Trophoblast cell (in vitro differentiated cells and primary cell): ENCODE measurements at regions not wholly inside any gene's neighbourhood (a gene's known extent, or its start where the extent isn't known, plus 50 kb on each side); places are given as distances from the start of the nearest gene placed in this dataset.

ENCODE experiments used
- DNase-seq, 2 donors: peaks; one replicate each; pipeline ENCODE4 v3.0.0-alpha.2; 2016
- H2AFZ ChIP-seq: 2 replicates; pipeline ENCODE4 v1.6.1; 2013; ENCODE audit warnings: low read length, moderate library complexity, mild to moderate bottlenecking; ENCODE audit not compliant: insufficient read depth, poor library complexity
- H2AK5ac ChIP-seq: 2 replicates; pipeline ENCODE4 v1.6.1; 2013; ENCODE audit warnings: mild to moderate bottlenecking, low read length
- H2BK120ac ChIP-seq: 2 replicates; pipeline ENCODE4 v1.6.1; 2013; ENCODE audit warnings: low read length, mild to moderate bottlenecking, moderate library complexity; ENCODE audit not compliant: insufficient read depth, poor library complexity
- H2BK12ac ChIP-seq: 2 replicates; pipeline ENCODE4 v1.6.1; 2013; ENCODE audit warnings: mild to moderate bottlenecking, low read length, moderate library complexity
- H2BK5ac ChIP-seq: 2 replicates; pipeline ENCODE4 v1.6.1; 2013; ENCODE audit warnings: low read length, low read depth, moderate library complexity, mild to moderate bottlenecking; ENCODE audit not compliant: poor library complexity
- H3K14ac ChIP-seq: 2 replicates; pipeline ENCODE4 v1.6.1; 2013; ENCODE audit warnings: mild to moderate bottlenecking, low read length
- H3K18ac ChIP-seq: 2 replicates; pipeline ENCODE4 v1.6.1; 2013; ENCODE audit warnings: mild to moderate bottlenecking, low read length
- H3K23ac ChIP-seq: 2 replicates; pipeline ENCODE4 v1.6.1; 2013; ENCODE audit warnings: low read length
- H3K27ac ChIP-seq: 2 replicates; pipeline ENCODE4 v1.5.1; 2013; ENCODE audit warnings: low read depth, mild to moderate bottlenecking, inconsistent platforms, low read length, moderate library complexity
- H3K27me3 ChIP-seq: 2 replicates; pipeline ENCODE4 v1.6.1; 2013; ENCODE audit warnings: inconsistent platforms, mild to moderate bottlenecking, low read length, moderate library complexity; ENCODE audit not compliant: insufficient read depth
- H3K36me3 ChIP-seq, 2 experiments: 1 replicate in 1 of 2; 2 replicates in 1 of 2; pipeline ENCODE4 v1.6.1; 2013; ENCODE audit warnings: low read length in 2 of 2, mild to moderate bottlenecking in 2 of 2, moderate library complexity in 1 of 2; ENCODE audit not compliant: insufficient read depth in 2 of 2, control insufficient read depth in 1 of 2
- H3K4ac ChIP-seq: 2 replicates; pipeline ENCODE4 v1.6.1; 2013; ENCODE audit warnings: low read depth, mild to moderate bottlenecking, low read length, moderate library complexity
- H3K4me1 ChIP-seq, 2 experiments: 1 replicate in 1 of 2; 2 replicates in 1 of 2; pipeline ENCODE4 v1.6.1; 2013; ENCODE audit warnings: low read length in 2 of 2, mild to moderate bottlenecking in 2 of 2, moderate library complexity in 1 of 2; ENCODE audit not compliant: insufficient read depth in 2 of 2, control insufficient read depth in 1 of 2
- H3K4me2 ChIP-seq: 2 replicates; pipeline ENCODE4 v1.6.1; 2013; ENCODE audit warnings: inconsistent platforms, mild to moderate bottlenecking, low read length, moderate library complexity
- H3K4me3 ChIP-seq: 2 replicates; pipeline ENCODE4 v1.5.1; 2013; ENCODE audit warnings: mild to moderate bottlenecking, low read depth, low read length, inconsistent platforms
- H3K79me1 ChIP-seq: one replicate; pipeline ENCODE4 v1.6.1; 2013; ENCODE audit warnings: low read length
- H3K79me2 ChIP-seq: 2 replicates; pipeline ENCODE4 v1.6.1; 2013; ENCODE audit warnings: low read length, mild to moderate bottlenecking; ENCODE audit not compliant: control insufficient read depth, insufficient read depth, poor library complexity
- H3K9ac ChIP-seq: 2 replicates; pipeline ENCODE4 v1.6.1; 2013; ENCODE audit warnings: mild to moderate bottlenecking, low read length
- H3K9me3 ChIP-seq: 2 replicates; pipeline ENCODE4 v1.6.1; 2013; ENCODE audit warnings: low read depth, mild to moderate bottlenecking, control low read depth, inconsistent platforms, low read length; ENCODE audit not compliant: insufficient read depth
- H4K12ac ChIP-seq: 2 replicates; pipeline ENCODE4 v1.6.1; 2013; ENCODE audit warnings: low read depth, mild to moderate bottlenecking, low read length, moderate library complexity
- H4K8ac ChIP-seq: 2 replicates; pipeline ENCODE4 v1.6.1; 2013; ENCODE audit warnings: low read depth, mild to moderate bottlenecking, low read length, moderate library complexity
- H4K91ac ChIP-seq: one replicate; pipeline ENCODE4 v1.6.1; 2013; ENCODE audit warnings: low read depth, mild to moderate bottlenecking, low read length, moderate library complexity
- WGBS: extraction: QIAGEN DNeasy Blood & Tissue Kit; methylation state at CpG from one replicate; pipeline ENCODE4 v1.1.7; 2013; ENCODE audit warnings: missing lambda C conversion rate; ENCODE audit not compliant: insufficient read length, insufficient coverage; ENCODE audit errors: extremely low coverage; 5-methylcytosine and 5-hydroxymethylcytosine counted together

GRCh38 chr7:136055266-136055665 is 78.1 kb upstream of the MTPN start:
- Histone ChIP-seq H3K27ac (no peak overlapping the region), H3K18ac (no peak overlapping the region), H4K8ac (no peak overlapping the region), H4K91ac (no peak overlapping the region), H3K79me2 (no peaks in the 10 kb centered on the region), H2AK5ac (no peak overlapping the region), H2BK5ac (no peak overlapping the region), H2BK120ac (no peak overlapping the region), H3K4me3 (no peak overlapping the region), H3K23ac (no peak overlapping the region), H2AFZ (no peak overlapping the region), H3K27me3 (no peaks in the 10 kb centered on the region), H3K4me2 (no peak overlapping the region), H3K14ac (no peak overlapping the region), H3K36me3 (no peaks in the 10 kb centered on the region), H3K4ac (no peak overlapping the region), H2BK12ac (no peak overlapping the region), H4K12ac (no peak overlapping the region), H3K9me3 (no peaks in the 10 kb centered on the region), H3K79me1 (no peaks in the 10 kb centered on the region), H3K9ac (no peak overlapping the region), H3K4me1 (no peaks in the 10 kb centered on the region)
- WGBS, result no CpG with 5 or more reads among the region's 2 CpGs
- DNase-seq, result no peak

GRCh38 chr7:136053689-136054485 is 76.7 kb upstream of the MTPN start:
- Histone ChIP-seq H2BK5ac (no peak overlapping the region), H3K4me1 (no peaks in the 10 kb centered on the region), H3K9ac (no peak overlapping the region), H4K8ac (no peak overlapping the region), H4K12ac (no peak overlapping the region), H3K18ac (no peak overlapping the region), H3K79me2 (no peaks in the 10 kb centered on the region), H3K23ac (no peak overlapping the region), H3K9me3 (peaks cover 3% of the 10 kb centered on the region), H3K4ac (no peak overlapping the region), H4K91ac (no peak overlapping the region), H3K27me3 (no peaks in the 10 kb centered on the region), H2AFZ (no peak overlapping the region), H3K4me2 (no peak overlapping the region), H3K36me3 (no peaks in the 10 kb centered on the region), H3K27ac (no peak overlapping the region), H3K14ac (no peak overlapping the region), H2AK5ac (no peak overlapping the region), H2BK120ac (no peak overlapping the region), H3K79me1 (no peaks in the 10 kb centered on the region), H2BK12ac (no peak overlapping the region), H3K4me3 (no peak overlapping the region)
- no peak for DNase-seq
- no CpG with 5 or more reads among the region's 6 CpGs for WGBS

GRCh38 chr7:136051203-136051928 is 74.2 kb upstream of the MTPN start:
- no peak overlapping the region for H3K27ac ChIP-seq
- H3K9ac ChIP-seq, result no peak overlapping the region
- H3K27me3 ChIP-seq, result no peaks in the 10 kb centered on the region
- WGBS, result no CpG with 5 or more reads among the region's 6 CpGs
- H3K9me3 ChIP-seq, result peaks cover 6% of the 10 kb centered on the region
- H4K12ac ChIP-seq, result no peak overlapping the region
- no peak overlapping the region for H4K8ac ChIP-seq
- no peaks in the 10 kb centered on the region for H3K79me2 ChIP-seq
- no peak overlapping the region for H3K18ac ChIP-seq
- H2AFZ ChIP-seq, result no peak overlapping the region
- no peak overlapping the region for H2AK5ac ChIP-seq
- H3K4me1 ChIP-seq, result no peaks in the 10 kb centered on the region
- H2BK120ac ChIP-seq, result no peak overlapping the region
- H3K79me1 ChIP-seq, result no peaks in the 10 kb centered on the region
- no peak overlapping the region for H3K14ac ChIP-seq
- H3K36me3 ChIP-seq, result no peaks in the 10 kb centered on the region
- H4K91ac ChIP-seq, result no peak overlapping the region
- no peak overlapping the region for H3K4me2 ChIP-seq
- H3K23ac ChIP-seq, result no peak overlapping the region
- no peak overlapping the region for H3K4me3 ChIP-seq
- no peak overlapping the region for H2BK12ac ChIP-seq
- no peak overlapping the region for H3K4ac ChIP-seq
- DNase-seq, result no peak
- no peak overlapping the region for H2BK5ac ChIP-seq

GRCh38 chr7:136050462-136050847 is 73.3 kb upstream of the MTPN start:
- no peak overlapping the region for H2BK12ac ChIP-seq
- H3K18ac ChIP-seq, result no peak overlapping the region
- no peak overlapping the region for H2BK5ac ChIP-seq
- no peak overlapping the region for H4K12ac ChIP-seq
- no peaks in the 10 kb centered on the region for H3K4me1 ChIP-seq
- WGBS, result no CpG with 5 or more reads among the region's 7 CpGs
- no peak overlapping the region for H4K8ac ChIP-seq
- H3K79me2 ChIP-seq, result no peaks in the 10 kb centered on the region
- H3K27me3 ChIP-seq, result no peaks in the 10 kb centered on the region
- H3K36me3 ChIP-seq, result no peaks in the 10 kb centered on the region
- H3K79me1 ChIP-seq, result no peaks in the 10 kb centered on the region
- no peak overlapping the region for H3K4me2 ChIP-seq
- no peak for DNase-seq
- H3K27ac ChIP-seq, result no peak overlapping the region
- H3K14ac ChIP-seq, result no peak overlapping the region
- H3K4ac ChIP-seq, result no peak overlapping the region
- H3K9me3 ChIP-seq, result peaks cover 6% of the 10 kb centered on the region
- no peak overlapping the region for H3K4me3 ChIP-seq
- no peak overlapping the region for H3K23ac ChIP-seq
- no peak overlapping the region for H2BK120ac ChIP-seq
- H2AFZ ChIP-seq, result no peak overlapping the region
- H4K91ac ChIP-seq, result no peak overlapping the region
- no peak overlapping the region for H2AK5ac ChIP-seq
- H3K9ac ChIP-seq, result no peak overlapping the region
